Tibial nerve (tissue), 4 donors: ENCODE measurements at regions not wholly inside any gene's neighbourhood (a gene's known extent, or its start where the extent isn't known, plus 50 kb on each side); places are given as distances from the start of the nearest gene placed in this dataset.

Experiments
- DNase-seq, 2 donors: peaks; one replicate each; pipeline ENCODE4 v3.0.0-alpha.2; 2019; ENCODE audit warnings: low spot score in 2 of 2
- H3K27ac ChIP-seq, 4 donors: fragments of 200-600 bp; sonication (generic) in 3 of 4; one replicate each; pipeline ENCODE4 v1.5.1; 2017 to 2019; ENCODE audit warnings: mild to moderate bottlenecking in 1 of 4
- H3K27me3 ChIP-seq, 2 donors: fragments of 200-600 bp; sonication (generic) in 1 of 2; one replicate each; pipeline versions ENCODE4 v1.5.1 to v1.6.0; 2017 to 2019
- H3K36me3 ChIP-seq, 3 donors: fragments of 200-600 bp; sonication (generic); one replicate each; pipeline ENCODE4 v1.5.1; 2018 to 2019
- H3K4me1 ChIP-seq, 4 donors: fragments of 200-600 bp; sonication (generic) in 3 of 4; one replicate each; pipeline ENCODE4 v1.5.1; 2017 to 2019
- H3K4me3 ChIP-seq, 4 donors: fragments of 200-600 bp; sonication (generic) in 3 of 4; one replicate each; pipeline ENCODE4 v1.5.1; 2017 to 2019; ENCODE audit warnings: mild to moderate bottlenecking in 1 of 4, moderate library complexity in 1 of 4
- H3K9me3 ChIP-seq, 4 donors: fragments of 200-600 bp; sonication (generic) in 3 of 4; one replicate each; pipeline ENCODE4 v1.5.1; 2017 to 2019
- CTCF ChIP-seq, 5 experiments: fragments of 200-600 bp in 3 of 5; fragments of 450-650 bp in 2 of 5; sonication (generic) in 3 of 5; IDR thresholded peaks; one replicate each; pipeline ENCODE4 v1.5.1; 2016 to 2019; ENCODE audit warnings: antibody characterized with exemption in 5 of 5, mild to moderate bottlenecking in 3 of 5, moderate library complexity in 2 of 5
- EP300 ChIP-seq, 2 donors: sonication (generic); formaldehyde crosslinking; IDR thresholded peaks; one replicate each; pipeline ENCODE4 v1.6.1; 2017; ENCODE audit warnings: antibody characterized with exemption in 2 of 2, mild to moderate bottlenecking in 1 of 2
- POLR2A ChIP-seq, 2 donors: fragments of 450-650 bp; IDR thresholded peaks; one replicate each; pipeline ENCODE4 v1.6.1; 2017; ENCODE audit warnings: antibody characterized with exemption in 2 of 2, mild to moderate bottlenecking in 2 of 2, moderate library complexity in 2 of 2
- WGBS, 2 donors: methylation state at CpG; one replicate each; pipeline ENCODE4 v1.1.5; 2018; 5-methylcytosine and 5-hydroxymethylcytosine counted together

DNA sequence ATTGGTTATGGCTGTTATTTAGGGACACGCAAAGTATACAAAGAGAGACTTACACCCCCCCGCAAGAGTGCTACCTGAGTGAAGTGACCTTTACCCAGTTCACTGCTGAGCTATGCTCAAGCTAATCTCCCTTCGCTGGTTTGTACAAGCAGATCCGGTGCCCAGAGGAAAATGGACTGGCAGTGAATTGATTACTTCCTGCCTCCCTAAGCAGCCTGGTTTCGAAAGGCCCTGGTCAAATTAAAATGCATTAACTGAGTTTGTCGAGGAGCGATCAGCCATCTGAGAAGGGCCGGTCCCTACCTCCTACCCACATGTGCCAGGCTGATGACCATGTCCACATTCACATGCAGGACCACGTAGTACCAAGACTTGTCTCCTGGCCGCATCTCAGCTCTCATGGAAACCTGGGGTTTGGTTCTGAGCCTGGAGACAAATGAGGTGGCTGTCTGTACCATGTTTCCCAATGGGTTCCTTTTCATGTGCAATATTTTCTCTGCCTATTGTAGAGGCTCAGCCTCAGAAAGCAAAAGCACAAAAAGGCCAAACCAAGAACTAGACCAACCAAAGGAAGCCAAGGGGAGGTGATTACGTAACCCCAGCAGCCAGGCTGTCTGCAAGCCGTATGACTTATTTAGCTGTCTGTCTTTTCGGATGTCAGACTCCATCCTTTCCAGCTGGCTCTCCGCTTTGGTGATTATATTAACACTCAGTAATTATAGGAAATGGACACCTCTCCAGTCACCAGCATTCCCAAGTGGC is 284.7 kb upstream of the PWP1 start:
- H3K27ac ChIP-seq = no peak overlapping the region
- peak in 1 of 2 donors; percentile 9 for DNase-seq
- H3K36me3 ChIP-seq = no peaks in the 10 kb centered on the region
- peaks cover 0 to 5% (median 0%) of the 10 kb centered on the region in 4 donors for H3K4me1 ChIP-seq
- H3K9me3 ChIP-seq = no peaks in the 10 kb centered on the region
- H3K4me3 ChIP-seq = no peak overlapping the region
- WGBS, 2 donors = 68 to 74% methylated on average over 14 of the region's 14 CpGs
- TF ChIP-seq EP300 (IDR thresholded peaks at IDR 0.05) = no peak
- TF ChIP-seq CTCF (IDR thresholded peaks at IDR 0.05) = no peak
- no peak for TF ChIP-seq POLR2A (IDR thresholded peaks at IDR 0.05)
- H3K27me3 ChIP-seq = no peaks in the 10 kb centered on the region

DNA sequence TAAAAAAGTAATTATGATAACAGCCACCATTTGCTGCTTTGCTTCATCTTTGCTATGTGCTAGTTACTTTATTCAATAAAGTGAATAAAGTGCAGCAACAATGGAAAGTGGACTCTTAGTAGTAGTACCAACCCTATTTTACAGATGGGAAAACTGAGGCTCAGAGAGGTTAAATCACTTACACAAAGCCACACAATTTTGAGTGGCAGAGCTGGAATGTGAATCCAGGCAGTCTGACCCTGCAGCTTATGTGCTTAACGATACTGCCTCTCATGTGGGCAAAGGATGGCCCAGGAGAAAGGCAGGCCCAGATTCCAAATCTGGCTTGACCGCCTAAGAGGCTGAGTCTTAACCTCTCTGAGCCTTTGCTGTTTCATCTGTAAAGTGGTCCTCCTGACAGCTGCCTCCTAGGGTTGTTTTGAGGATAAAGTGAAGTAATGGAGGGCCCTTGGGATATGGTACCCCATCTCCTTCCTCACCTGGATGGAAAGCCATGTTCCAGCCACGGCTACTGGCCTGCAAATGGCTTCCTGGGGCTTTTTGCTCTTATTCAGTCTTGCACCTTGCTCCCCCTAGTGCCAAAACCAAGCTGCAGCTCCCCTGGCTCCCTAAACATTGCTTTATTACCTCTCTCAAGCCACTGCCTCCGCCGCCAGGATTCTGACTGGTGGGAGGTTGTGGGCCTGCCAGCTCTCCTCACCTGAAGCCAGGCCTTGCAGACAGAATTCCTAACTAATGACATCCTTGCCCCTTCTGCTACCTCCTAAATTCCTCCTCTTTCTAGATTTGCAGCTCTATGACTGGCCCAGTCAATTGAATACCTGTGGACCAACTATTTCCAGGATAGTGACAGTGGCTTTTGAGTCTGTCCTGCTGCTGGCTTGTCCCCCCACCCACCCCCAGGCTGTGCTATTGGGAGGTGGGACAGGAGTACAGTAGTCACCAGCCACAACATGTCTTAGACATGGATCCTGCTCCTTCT is 283.3 kb upstream of the PWP1 start:
- TF ChIP-seq POLR2A (IDR thresholded peaks at IDR 0.05) (no peak), CTCF (IDR thresholded peaks at IDR 0.05) (peak in 3 of 5 experiments; percentile 5 to 22 (median 19)), EP300 (IDR thresholded peaks at IDR 0.05) (no peak)
- H3K9me3 ChIP-seq = no peaks in the 10 kb centered on the region
- 58 to 66% methylated on average over 5 of the region's 5 CpGs for WGBS, 2 donors
- H3K27ac ChIP-seq = no peak overlapping the region
- no peaks in the 10 kb centered on the region for H3K27me3 ChIP-seq
- H3K4me3 ChIP-seq = no peak overlapping the region
- no peaks in the 10 kb centered on the region for H3K4me1 ChIP-seq
- no peaks in the 10 kb centered on the region for H3K36me3 ChIP-seq
- DNase-seq = peak in 1 of 2 donors; percentile 39

GRCh38 chr12:107404981-107405380 is 280.6 kb upstream of the PWP1 start:
- TF ChIP-seq POLR2A (IDR thresholded peaks at IDR 0.05) = no peak
- TF ChIP-seq EP300 (IDR thresholded peaks at IDR 0.05) = no peak
- TF ChIP-seq CTCF (IDR thresholded peaks at IDR 0.05) = no peak
- WGBS, 2 donors = 62 to 72% methylated on average over 4 of the region's 4 CpGs
- H3K4me3 ChIP-seq = no peak overlapping the region
- H3K27me3 ChIP-seq = no peaks in the 10 kb centered on the region
- DNase-seq = no peak
- H3K9me3 ChIP-seq = no peaks in the 10 kb centered on the region
- H3K4me1 ChIP-seq = no peaks in the 10 kb centered on the region
- no peak overlapping the region for H3K27ac ChIP-seq
- H3K36me3 ChIP-seq = no peaks in the 10 kb centered on the region

DNA sequence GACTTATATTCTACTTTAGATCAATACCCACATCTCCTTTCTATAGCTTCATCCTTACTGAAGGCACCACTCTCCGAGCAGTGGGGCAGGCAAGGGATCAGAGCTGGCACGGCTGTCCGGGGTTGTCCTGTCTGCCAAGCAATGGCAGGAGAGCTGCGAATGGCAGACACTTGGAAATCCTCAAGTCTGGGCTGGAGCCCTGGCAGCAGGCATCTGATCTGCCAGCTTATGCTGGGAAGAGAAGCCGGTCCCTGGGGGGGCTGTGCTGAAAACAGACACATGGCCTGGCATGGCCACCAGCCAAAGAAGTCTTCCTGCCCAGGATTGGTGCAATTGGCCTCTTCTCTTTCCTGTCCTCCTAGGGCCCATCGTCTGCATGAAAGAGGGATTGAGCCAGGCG is 280.2 kb upstream of the PWP1 start:
- Histone ChIP-seq H3K9me3 (no peaks in the 10 kb centered on the region), H3K27ac (no peak overlapping the region), H3K4me3 (no peak overlapping the region), H3K27me3 (no peaks in the 10 kb centered on the region), H3K36me3 (no peaks in the 10 kb centered on the region), H3K4me1 (no peaks in the 10 kb centered on the region)
- WGBS, 2 donors = 91 to 95% methylated on average over 7 of the region's 7 CpGs
- TF ChIP-seq CTCF (IDR thresholded peaks at IDR 0.05) = no peak
- TF ChIP-seq EP300 (IDR thresholded peaks at IDR 0.05) = no peak
- no peak for TF ChIP-seq POLR2A (IDR thresholded peaks at IDR 0.05)
- no peak for DNase-seq

- H3K9me3 ChIP-seq = no peaks in the 10 kb centered on the region
- no peak overlapping the region for H3K27ac ChIP-seq
- DNase-seq = no peak
- TF ChIP-seq POLR2A (IDR thresholded peaks at IDR 0.05) (no peak), EP300 (IDR thresholded peaks at IDR 0.05) (no peak), CTCF (IDR thresholded peaks at IDR 0.05) (no peak)
- no peaks in the 10 kb centered on the region for H3K27me3 ChIP-seq
- no peaks in the 10 kb centered on the region for H3K4me1 ChIP-seq
- no peak overlapping the region for H3K4me3 ChIP-seq
- no peaks in the 10 kb centered on the region for H3K36me3 ChIP-seq
- 75 to 81% methylated on average over 5 of the region's 5 CpGs for WGBS, 2 donors
Observed at GRCh38 chr12:107406932-107407331, 278.7 kb upstream of the PWP1 start.
